ENCODE measurements at regions not wholly inside any gene's neighbourhood (a gene's known extent, or its start where the extent isn't known, plus 50 kb on each side); places are given as distances from the start of the nearest gene placed in this dataset.

- TF ChIP-seq, protein P1, sequence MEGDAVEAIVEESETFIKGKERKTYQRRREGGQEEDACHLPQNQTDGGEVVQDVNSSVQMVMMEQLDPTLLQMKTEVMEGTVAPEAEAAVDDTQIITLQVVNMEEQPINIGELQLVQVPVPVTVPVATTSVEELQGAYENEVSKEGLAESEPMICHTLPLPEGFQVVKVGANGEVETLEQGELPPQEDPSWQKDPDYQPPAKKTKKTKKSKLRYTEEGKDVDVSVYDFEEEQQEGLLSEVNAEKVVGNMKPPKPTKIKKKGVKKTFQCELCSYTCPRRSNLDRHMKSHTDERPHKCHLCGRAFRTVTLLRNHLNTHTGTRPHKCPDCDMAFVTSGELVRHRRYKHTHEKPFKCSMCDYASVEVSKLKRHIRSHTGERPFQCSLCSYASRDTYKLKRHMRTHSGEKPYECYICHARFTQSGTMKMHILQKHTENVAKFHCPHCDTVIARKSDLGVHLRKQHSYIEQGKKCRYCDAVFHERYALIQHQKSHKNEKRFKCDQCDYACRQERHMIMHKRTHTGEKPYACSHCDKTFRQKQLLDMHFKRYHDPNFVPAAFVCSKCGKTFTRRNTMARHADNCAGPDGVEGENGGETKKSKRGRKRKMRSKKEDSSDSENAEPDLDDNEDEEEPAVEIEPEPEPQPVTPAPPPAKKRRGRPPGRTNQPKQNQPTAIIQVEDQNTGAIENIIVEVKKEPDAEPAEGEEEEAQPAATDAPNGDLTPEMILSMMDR (IDR thresholded peaks at IDR 0.05; ENCODE audit: low read depth, low read length, poor library complexity, severe bottlenecking), result no peak
- no peak for TF ChIP-seq EZH2phosphoT487 (IDR thresholded peaks at IDR 0.05; ENCODE audit: borderline replicate concordance, low read length)
Observed at GRCh38 chr1:218079820-218080219, 205.3 kb upstream of the RRP15 start.
